ENCODE measurements at regions not wholly inside any gene's neighbourhood (a gene's known extent, or its start where the extent isn't known, plus 50 kb on each side); places are given as distances from the start of the nearest gene placed in this dataset.
A peak's percentile ranks its signal among the peaks of the same experiment; 100 is the strongest.

DNA sequence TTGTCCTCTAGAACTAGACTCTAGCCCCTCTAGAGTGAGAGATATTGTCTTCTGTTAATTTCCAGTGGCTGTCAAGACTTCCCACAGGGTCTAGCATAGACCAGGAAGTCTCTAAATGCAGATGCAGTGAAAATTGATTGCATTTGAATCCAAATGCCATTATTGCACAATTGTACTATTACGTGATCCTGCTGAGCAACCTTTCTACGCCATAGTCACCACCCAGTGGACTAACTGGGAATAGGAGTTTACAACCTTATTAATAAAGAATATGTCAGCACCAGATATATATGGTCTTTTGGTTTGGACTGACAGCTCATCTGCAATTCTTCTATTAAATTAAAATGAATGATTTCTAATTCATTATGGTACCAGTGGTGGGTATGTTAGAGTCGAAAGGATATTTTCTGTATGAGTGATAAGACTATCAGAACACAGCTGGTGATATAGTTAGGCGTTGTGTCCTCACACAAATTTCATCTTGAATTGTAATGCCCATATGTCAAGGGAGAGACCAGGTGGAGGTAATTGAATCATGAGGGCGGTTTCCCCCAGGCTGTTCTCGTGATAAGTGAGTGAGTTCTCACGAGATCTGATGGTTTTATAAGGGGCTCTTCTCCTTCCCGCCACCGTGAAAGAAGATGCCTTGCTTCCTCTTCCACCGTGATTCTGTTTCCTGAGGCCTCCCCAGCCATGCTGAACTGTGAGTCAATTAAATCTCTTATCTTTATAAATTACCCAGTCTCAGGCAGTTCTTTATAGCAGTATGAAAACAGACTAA, 138.9 kb upstream of the CA10 start:
- no peaks in the 10 kb centered on the region for H3K9me2 ChIP-seq (ENCODE audit: insufficient read depth)
- H3K4me3 Mint-ChIP-seq = no peak overlapping the region
- H3K79me2 ChIP-seq (replicated peaks; ENCODE audit: insufficient read depth) = no peaks in the 10 kb centered on the region
- no peaks in the 10 kb centered on the region for H3K36me3 Mint-ChIP-seq (ENCODE audit: low read depth)
- H3K27me3 ChIP-seq (ENCODE audit: insufficient read depth) = no peaks in the 10 kb centered on the region
- no peaks in the 10 kb centered on the region for H3K4me1 ChIP-seq (ENCODE audit: insufficient read depth)
- no peaks in the 10 kb centered on the region for H4K20me1 ChIP-seq (replicated peaks; ENCODE audit: insufficient read depth)
- no peaks in the 10 kb centered on the region for H3K27me3 Mint-ChIP-seq (ENCODE audit: insufficient read depth, low read depth, poor library complexity)
- no peak overlapping the region for H2AFZ ChIP-seq
- H3K27ac Mint-ChIP-seq = no peak overlapping the region
- no peaks in the 10 kb centered on the region for H3K36me3 ChIP-seq (ENCODE audit: insufficient read depth)
- no peak overlapping the region for H3K4me3 ChIP-seq
- TF ChIP-seq STAT1 (IDR thresholded peaks at IDR 0.05; ENCODE audit: unreplicated experiment) = no peak
- no peak for TF ChIP-seq NANOG (IDR thresholded peaks at IDR 0.05; ENCODE audit: borderline replicate concordance)
- TF ChIP-seq, protein P1, sequence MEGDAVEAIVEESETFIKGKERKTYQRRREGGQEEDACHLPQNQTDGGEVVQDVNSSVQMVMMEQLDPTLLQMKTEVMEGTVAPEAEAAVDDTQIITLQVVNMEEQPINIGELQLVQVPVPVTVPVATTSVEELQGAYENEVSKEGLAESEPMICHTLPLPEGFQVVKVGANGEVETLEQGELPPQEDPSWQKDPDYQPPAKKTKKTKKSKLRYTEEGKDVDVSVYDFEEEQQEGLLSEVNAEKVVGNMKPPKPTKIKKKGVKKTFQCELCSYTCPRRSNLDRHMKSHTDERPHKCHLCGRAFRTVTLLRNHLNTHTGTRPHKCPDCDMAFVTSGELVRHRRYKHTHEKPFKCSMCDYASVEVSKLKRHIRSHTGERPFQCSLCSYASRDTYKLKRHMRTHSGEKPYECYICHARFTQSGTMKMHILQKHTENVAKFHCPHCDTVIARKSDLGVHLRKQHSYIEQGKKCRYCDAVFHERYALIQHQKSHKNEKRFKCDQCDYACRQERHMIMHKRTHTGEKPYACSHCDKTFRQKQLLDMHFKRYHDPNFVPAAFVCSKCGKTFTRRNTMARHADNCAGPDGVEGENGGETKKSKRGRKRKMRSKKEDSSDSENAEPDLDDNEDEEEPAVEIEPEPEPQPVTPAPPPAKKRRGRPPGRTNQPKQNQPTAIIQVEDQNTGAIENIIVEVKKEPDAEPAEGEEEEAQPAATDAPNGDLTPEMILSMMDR (conservative IDR thresholded peaks at IDR 0.05; ENCODE audit: low read depth in 2 of 2) = peak; percentile 41 to 52
- H3K9me3 Mint-ChIP-seq = peaks cover 2% of the 10 kb centered on the region; the same call in 2 of the 3 replicates
- no peak for ATAC-seq
- no peak overlapping the region for H3K27ac ChIP-seq (ENCODE audit: low read depth)
- no peaks in the 10 kb centered on the region for H3F3A ChIP-seq (replicated peaks; ENCODE audit: low read depth)
- H3K4me2 ChIP-seq = no peak overlapping the region
- H3K4me1 Mint-ChIP-seq = no peaks in the 10 kb centered on the region
- DNase-seq (ENCODE audit: low spot score) = peak; percentile 2

DNA sequence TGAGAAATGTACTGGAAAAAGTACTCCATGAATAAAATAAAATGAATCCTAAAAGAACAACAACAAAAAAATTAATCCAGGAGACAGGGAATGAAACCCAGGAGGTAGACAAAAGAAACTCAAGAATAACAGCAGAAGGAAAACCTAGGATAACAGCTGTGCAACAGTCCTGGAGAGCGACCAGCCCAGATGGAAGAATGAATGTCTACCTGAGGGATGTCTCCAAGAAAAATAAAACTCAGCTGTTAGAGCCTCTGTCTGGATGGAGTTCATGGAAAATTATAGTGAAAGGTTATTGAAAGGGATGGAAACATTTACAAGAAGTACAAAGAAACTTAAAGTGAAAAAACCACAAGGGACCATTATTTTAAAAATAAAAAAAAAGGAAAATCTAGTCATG, 135.8 kb upstream of the CA10 start:
- Histone ChIP-seq H3K4me2 (no peak overlapping the region), H4K20me1 (replicated peaks; ENCODE audit: insufficient read depth) (no peaks in the 10 kb centered on the region), H3K9me2 (ENCODE audit: insufficient read depth) (no peaks in the 10 kb centered on the region), H3F3A (replicated peaks; ENCODE audit: low read depth) (no peaks in the 10 kb centered on the region), H3K27me3 (ENCODE audit: insufficient read depth) (no peaks in the 10 kb centered on the region), H3K27ac (ENCODE audit: low read depth) (no peak overlapping the region), H3K79me2 (replicated peaks; ENCODE audit: insufficient read depth) (no peaks in the 10 kb centered on the region), H3K36me3 (ENCODE audit: insufficient read depth) (no peaks in the 10 kb centered on the region), H3K4me1 (ENCODE audit: insufficient read depth) (no peaks in the 10 kb centered on the region), H3K4me3 (no peak overlapping the region), H2AFZ (no peak overlapping the region)
- ATAC-seq (no peak), DNase-seq (ENCODE audit: low spot score) (no peak)
- Mint-ChIP-seq H3K36me3 (ENCODE audit: low read depth) (no peaks in the 10 kb centered on the region), H3K27me3 (ENCODE audit: insufficient read depth, low read depth, poor library complexity) (no peaks in the 10 kb centered on the region), H3K27ac (no peak overlapping the region), H3K4me1 (no peaks in the 10 kb centered on the region), H3K9me3 (peaks cover 7% of the 10 kb centered on the region; the same call in 2 of the 3 replicates), H3K4me3 (no peak overlapping the region)
- TF ChIP-seq EZH2 (IDR thresholded peaks at IDR 0.05; ENCODE audit: low read depth, unreplicated experiment) = no peak
- TF ChIP-seq, protein P2, sequence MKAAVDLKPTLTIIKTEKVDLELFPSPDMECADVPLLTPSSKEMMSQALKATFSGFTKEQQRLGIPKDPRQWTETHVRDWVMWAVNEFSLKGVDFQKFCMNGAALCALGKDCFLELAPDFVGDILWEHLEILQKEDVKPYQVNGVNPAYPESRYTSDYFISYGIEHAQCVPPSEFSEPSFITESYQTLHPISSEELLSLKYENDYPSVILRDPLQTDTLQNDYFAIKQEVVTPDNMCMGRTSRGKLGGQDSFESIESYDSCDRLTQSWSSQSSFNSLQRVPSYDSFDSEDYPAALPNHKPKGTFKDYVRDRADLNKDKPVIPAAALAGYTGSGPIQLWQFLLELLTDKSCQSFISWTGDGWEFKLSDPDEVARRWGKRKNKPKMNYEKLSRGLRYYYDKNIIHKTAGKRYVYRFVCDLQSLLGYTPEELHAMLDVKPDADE (IDR thresholded peaks at IDR 0.05) = no peak
- TF ChIP-seq, protein P3, sequence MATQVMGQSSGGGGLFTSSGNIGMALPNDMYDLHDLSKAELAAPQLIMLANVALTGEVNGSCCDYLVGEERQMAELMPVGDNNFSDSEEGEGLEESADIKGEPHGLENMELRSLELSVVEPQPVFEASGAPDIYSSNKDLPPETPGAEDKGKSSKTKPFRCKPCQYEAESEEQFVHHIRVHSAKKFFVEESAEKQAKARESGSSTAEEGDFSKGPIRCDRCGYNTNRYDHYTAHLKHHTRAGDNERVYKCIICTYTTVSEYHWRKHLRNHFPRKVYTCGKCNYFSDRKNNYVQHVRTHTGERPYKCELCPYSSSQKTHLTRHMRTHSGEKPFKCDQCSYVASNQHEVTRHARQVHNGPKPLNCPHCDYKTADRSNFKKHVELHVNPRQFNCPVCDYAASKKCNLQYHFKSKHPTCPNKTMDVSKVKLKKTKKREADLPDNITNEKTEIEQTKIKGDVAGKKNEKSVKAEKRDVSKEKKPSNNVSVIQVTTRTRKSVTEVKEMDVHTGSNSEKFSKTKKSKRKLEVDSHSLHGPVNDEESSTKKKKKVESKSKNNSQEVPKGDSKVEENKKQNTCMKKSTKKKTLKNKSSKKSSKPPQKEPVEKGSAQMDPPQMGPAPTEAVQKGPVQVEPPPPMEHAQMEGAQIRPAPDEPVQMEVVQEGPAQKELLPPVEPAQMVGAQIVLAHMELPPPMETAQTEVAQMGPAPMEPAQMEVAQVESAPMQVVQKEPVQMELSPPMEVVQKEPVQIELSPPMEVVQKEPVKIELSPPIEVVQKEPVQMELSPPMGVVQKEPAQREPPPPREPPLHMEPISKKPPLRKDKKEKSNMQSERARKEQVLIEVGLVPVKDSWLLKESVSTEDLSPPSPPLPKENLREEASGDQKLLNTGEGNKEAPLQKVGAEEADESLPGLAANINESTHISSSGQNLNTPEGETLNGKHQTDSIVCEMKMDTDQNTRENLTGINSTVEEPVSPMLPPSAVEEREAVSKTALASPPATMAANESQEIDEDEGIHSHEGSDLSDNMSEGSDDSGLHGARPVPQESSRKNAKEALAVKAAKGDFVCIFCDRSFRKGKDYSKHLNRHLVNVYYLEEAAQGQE (IDR thresholded peaks at IDR 0.05; ENCODE audit: unreplicated experiment) = no peak
- TF ChIP-seq, protein P4, sequence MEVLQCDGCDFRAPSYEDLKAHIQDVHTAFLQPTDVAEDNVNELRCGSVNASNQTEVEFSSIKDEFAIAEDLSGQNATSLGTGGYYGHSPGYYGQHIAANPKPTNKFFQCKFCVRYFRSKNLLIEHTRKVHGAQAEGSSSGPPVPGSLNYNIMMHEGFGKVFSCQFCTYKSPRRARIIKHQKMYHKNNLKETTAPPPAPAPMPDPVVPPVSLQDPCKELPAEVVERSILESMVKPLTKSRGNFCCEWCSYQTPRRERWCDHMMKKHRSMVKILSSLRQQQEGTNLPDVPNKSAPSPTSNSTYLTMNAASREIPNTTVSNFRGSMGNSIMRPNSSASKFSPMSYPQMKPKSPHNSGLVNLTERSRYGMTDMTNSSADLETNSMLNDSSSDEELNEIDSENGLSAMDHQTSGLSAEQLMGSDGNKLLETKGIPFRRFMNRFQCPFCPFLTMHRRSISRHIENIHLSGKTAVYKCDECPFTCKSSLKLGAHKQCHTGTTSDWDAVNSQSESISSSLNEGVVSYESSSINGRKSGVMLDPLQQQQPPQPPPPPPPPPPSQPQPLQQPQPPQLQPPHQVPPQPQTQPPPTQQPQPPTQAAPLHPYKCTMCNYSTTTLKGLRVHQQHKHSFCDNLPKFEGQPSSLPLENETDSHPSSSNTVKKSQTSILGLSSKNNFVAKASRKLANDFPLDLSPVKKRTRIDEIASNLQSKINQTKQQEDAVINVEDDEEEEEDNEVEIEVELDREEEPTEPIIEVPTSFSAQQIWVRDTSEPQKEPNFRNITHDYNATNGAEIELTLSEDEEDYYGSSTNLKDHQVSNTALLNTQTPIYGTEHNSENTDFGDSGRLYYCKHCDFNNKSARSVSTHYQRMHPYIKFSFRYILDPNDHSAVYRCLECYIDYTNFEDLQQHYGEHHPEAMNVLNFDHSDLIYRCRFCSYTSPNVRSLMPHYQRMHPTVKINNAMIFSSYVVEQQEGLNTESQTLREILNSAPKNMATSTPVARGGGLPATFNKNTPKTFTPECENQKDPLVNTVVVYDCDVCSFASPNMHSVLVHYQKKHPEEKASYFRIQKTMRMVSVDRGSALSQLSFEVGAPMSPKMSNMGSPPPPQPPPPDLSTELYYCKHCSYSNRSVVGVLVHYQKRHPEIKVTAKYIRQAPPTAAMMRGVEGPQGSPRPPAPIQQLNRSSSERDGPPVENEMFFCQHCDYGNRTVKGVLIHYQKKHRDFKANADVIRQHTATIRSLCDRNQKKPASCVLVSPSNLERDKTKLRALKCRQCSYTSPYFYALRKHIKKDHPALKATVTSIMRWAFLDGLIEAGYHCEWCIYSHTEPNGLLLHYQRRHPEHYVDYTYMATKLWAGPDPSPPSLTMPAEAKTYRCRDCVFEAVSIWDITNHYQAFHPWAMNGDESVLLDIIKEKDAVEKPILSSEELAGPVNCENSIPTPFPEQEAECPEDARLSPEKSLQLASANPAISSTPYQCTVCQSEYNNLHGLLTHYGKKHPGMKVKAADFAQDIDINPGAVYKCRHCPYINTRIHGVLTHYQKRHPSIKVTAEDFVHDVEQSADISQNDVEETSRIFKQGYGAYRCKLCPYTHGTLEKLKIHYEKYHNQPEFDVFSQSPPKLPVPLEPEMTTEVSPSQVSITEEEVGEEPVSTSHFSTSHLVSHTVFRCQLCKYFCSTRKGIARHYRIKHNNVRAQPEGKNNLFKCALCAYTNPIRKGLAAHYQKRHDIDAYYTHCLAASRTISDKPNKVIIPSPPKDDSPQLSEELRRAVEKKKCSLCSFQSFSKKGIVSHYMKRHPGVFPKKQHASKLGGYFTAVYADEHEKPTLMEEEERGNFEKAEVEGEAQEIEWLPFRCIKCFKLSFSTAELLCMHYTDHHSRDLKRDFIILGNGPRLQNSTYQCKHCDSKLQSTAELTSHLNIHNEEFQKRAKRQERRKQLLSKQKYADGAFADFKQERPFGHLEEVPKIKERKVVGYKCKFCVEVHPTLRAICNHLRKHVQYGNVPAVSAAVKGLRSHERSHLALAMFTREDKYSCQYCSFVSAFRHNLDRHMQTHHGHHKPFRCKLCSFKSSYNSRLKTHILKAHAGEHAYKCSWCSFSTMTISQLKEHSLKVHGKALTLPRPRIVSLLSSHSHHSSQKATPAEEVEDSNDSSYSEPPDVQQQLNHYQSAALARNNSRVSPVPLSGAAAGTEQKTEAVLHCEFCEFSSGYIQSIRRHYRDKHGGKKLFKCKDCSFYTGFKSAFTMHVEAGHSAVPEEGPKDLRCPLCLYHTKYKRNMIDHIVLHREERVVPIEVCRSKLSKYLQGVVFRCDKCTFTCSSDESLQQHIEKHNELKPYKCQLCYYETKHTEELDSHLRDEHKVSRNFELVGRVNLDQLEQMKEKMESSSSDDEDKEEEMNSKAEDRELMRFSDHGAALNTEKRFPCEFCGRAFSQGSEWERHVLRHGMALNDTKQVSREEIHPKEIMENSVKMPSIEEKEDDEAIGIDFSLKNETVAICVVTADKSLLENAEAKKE (CRISPR knock-in tag; IDR thresholded peaks at IDR 0.05) = no peak

Measured in GM23338 (cell line).